GM10266 (cell line): ENCODE measurements at regions not wholly inside any gene's neighbourhood (a gene's known extent, or its start where the extent isn't known, plus 50 kb on each side); places are given as distances from the start of the nearest gene placed in this dataset.
"Not testable (repeated sequence)": the region's sequence is repeated elsewhere in the genome, so short reads cannot be mapped to it uniquely, and the experiment has no call there.

Source experiments
- DNase-seq: peaks from one replicate; pipeline ENCODE4 v3.0.0; 2012; ENCODE audit errors: extremely low spot score
- TF ChIP-seq, protein P1 (sequence below): IDR thresholded peaks from 2 replicates; pipeline ENCODE4 v1.5.1; 2012; ENCODE audit warnings: mild to moderate bottlenecking, low read depth; ENCODE audit not compliant: control insufficient read depth, insufficient read depth; ENCODE audit errors: missing control alignments

DNA sequence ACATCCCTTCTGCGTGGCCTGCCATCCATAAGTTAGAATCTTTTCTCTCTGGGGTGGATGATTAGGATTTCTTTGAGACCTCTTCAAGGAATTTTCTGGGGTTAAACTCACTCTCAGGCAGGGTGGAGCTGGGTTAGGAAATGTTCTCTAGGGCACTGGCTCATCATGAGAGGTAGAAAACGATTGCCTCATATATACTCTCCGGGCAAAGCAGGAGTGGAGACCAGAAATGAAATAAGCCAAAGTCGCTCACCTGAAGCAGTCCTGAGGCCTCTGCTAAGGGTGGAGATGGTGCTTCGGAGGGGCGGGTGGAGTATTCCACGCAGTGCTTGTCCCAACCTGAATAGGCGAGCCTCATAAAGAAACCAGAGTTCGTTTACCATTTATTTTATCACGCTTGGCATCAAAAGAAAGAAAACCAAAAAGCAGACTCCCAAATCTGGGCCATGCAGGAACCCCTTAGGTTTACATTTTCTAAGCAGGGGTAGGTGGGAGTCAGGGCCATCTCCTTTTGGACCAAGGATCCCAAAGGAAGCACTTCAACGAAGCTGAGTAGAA is 249.3 kb upstream of the MEIS1 start:
- DNase-seq, result no peak
- TF ChIP-seq, protein P1, sequence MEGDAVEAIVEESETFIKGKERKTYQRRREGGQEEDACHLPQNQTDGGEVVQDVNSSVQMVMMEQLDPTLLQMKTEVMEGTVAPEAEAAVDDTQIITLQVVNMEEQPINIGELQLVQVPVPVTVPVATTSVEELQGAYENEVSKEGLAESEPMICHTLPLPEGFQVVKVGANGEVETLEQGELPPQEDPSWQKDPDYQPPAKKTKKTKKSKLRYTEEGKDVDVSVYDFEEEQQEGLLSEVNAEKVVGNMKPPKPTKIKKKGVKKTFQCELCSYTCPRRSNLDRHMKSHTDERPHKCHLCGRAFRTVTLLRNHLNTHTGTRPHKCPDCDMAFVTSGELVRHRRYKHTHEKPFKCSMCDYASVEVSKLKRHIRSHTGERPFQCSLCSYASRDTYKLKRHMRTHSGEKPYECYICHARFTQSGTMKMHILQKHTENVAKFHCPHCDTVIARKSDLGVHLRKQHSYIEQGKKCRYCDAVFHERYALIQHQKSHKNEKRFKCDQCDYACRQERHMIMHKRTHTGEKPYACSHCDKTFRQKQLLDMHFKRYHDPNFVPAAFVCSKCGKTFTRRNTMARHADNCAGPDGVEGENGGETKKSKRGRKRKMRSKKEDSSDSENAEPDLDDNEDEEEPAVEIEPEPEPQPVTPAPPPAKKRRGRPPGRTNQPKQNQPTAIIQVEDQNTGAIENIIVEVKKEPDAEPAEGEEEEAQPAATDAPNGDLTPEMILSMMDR, result no peak

DNA sequence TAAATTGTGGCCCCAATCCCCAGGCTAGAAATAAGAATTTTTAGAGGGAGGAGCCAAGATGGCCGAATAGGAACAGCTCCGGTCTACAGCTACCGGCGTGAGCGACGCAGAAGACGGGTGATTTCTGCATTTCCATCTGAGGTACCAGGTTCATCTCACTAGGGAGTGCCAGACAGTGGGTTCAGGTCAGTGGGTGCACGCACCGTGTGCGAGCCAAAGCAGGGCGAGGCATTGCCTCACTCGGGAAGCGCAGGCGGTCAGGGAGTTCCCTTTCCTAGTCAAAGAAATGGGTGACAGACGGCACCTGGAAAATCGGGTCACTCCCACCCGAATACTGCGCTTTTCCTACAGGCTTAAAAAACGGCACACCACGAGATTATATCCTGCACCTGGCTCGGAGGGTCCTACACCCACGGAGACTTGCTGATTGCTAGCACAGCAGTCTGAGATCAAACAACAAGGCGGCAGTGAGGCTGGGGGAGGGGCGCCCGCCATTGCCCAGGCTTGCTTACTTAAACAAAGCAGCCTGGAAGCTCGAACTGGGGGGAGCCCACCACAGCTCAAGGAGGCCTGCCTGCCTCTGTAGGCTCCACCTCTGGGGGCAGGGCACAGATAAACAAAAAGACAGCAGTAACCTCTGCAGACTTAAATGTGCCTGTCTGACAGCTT is 257.7 kb upstream of the MEIS1 start:
- not testable (repeated sequence) for DNase-seq

DNA sequence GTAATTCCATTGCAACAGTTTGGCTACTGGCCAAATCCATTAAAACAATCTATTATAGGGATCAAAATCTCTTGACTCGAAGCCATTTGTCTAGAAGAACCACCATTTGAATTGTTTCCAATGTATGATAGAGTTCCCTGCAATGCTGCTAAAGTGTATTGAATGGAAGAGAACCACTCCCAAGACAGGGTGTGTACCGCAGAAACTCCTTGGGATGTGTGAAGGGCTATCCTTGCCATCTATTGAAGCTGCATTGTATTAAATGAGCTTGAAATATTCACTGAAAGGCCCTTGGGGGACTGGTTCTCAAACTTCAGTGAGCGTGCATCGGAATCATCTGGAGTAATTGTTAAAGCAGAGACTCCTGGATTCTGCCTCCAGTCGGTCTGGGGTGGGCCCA is 260.4 kb upstream of the MEIS1 start:
- TF ChIP-seq, protein P1, result no peak
- DNase-seq, result no peak

DNA sequence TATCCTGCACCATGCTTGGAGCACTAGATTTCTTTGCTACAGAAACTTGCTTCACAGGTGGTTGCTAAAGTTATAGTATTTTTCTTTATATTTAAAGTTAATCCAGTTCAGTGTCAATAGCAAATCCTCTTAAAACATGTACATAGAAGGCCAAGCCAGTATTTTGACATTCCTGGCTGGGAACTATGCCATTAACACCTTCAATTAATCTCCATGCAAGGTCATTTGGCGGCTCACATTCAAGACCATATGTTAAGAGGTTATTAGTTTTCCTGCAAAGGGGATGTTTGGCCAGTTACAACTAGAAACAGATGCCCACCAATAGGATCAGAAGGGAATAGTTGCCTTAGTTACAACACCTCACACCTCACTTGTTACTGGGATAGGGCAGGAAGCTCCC is 261.3 kb upstream of the MEIS1 start:
- TF ChIP-seq, protein P1, result no peak
- DNase-seq, result no peak

DNA sequence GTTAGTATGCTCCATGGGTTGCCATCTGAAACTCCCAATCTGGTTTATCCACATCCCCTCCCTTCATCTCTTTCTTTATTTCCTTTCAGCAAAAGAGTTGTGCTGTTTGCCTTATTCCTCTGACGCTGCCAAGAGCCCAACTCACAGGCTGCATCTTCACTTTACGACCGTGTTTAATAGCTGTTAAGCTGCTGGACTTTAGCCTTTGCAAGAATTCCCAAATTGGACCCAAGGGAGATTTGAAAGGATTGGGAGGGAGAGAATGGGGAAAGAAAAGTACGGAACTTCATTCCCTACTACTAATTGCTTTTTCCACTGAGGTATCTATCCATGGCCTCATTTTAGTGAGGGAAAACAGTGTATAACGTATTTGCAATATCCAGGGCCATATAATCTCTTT is 263.4 kb upstream of the MEIS1 start:
- no peak for DNase-seq
- TF ChIP-seq, protein P1, result no peak

DNA sequence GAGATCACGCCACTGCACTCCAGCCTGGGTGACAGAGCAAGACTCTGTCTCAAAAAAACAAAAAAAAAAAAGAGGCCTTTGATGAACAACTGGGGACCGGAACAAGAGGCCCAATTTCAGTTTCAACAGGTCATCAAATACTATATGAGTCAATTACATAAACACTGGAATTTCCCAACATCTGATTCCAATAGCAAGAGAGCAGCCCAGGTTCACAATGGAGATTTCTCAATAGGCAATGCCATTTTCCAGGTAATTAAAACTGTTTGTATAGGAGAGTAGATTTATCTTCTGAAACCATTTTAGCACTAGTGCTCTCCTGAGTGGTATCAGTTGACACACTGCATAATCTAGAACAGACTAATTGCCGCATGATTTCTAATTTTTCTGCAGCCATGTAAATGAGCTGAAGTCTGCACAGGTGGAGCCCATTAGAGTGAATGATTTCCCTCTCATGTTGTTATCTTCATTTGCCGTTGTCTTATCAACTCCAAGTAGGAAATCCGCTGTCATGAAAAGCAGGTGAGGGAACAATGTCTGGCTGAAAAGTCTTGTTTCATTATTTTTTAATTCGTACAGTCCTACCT is 264.1 kb upstream of the MEIS1 start:
- TF ChIP-seq, protein P1, result no peak
- DNase-seq, result no peak

DNA sequence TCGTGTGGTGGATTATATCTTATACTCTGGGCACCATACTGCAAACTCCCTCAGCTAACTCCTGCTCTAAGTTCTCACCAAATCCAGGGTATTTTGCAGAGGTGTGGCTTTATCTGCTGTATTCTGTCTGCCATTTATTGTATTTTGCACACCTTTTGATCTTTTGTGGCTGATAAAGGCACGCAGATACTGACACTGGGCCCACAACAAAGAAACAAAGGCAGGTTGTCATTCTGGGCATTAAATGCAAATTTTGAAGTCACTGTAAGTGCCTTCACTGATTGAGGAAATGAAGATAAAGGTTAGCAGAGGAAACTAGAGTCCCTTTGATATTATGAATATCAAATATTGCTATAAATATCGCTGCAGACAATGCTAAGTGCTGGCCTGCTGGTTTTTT is 265.8 kb upstream of the MEIS1 start:
- TF ChIP-seq, protein P1, result no peak
- DNase-seq, result no peak
